Heart left ventricle (tissue), 16 donors: ENCODE measurements at regions not wholly inside any gene's neighbourhood (a gene's known extent, or its start where the extent isn't known, plus 50 kb on each side); places are given as distances from the start of the nearest gene placed in this dataset.
"Not testable (repeated sequence)": the region's sequence is repeated elsewhere in the genome, so short reads cannot be mapped to it uniquely, and the experiment has no call there.

Experiments
- ATAC-seq, 4 donors: fragments of 200-7000 bp; cut with Tn5 transposase; one replicate each; pipeline ENCODE4 v1.9.1; 2020 to 2022; ENCODE audit warnings: moderate library complexity in 4 of 4, mild to moderate bottlenecking in 3 of 4, moderate number of reproducible peaks in 1 of 4
- DNase-seq, 5 donors: peaks; one replicate each; pipeline ENCODE4 v3.0.0-alpha.2; 2020
- H3K27ac ChIP-seq, 12 donors: fragments of 200-600 bp; sonication (generic) in 4 of 12; one replicate each; pipeline versions ENCODE4 v1.5.0 to v1.8.0; 2016 to 2022; ENCODE audit warnings: mild to moderate bottlenecking in 2 of 12
- H3K27me3 ChIP-seq, 9 donors: fragments of 200-600 bp; sonication (generic) in 2 of 9; one replicate each; pipeline versions ENCODE4 v1.5.1 to v1.8.0; 2016 to 2022; ENCODE audit warnings: mild to moderate bottlenecking in 3 of 9
- H3K36me3 ChIP-seq, 9 donors: fragments of 200-600 bp; sonication (generic) in 2 of 9; one replicate each; pipeline versions ENCODE4 v1.5.0 to v1.8.0; 2018 to 2022; ENCODE audit warnings: mild to moderate bottlenecking in 2 of 9
- H3K4me1 ChIP-seq, 12 donors: fragments of 200-600 bp; sonication (generic) in 4 of 12; one replicate each; pipeline versions ENCODE4 v1.5.0 to v1.8.0; 2016 to 2022; ENCODE audit warnings: mild to moderate bottlenecking in 3 of 12
- H3K4me3 ChIP-seq, 12 donors: fragments of 200-600 bp; sonication (generic) in 4 of 12; one replicate each; pipeline versions ENCODE4 v1.5.0 to v1.8.0; 2017 to 2022; ENCODE audit warnings: mild to moderate bottlenecking in 9 of 12, moderate library complexity in 4 of 12
- H3K9me3 ChIP-seq, 12 donors: fragments of 200-600 bp; sonication (generic) in 4 of 12; one replicate each; pipeline versions ENCODE4 v1.5.0 to v1.8.0; 2016 to 2022; ENCODE audit warnings: mild to moderate bottlenecking in 1 of 12
- POLR2A ChIP-seq, 2 donors: fragments of 450-650 bp; IDR thresholded peaks; one replicate each; pipeline ENCODE4 v1.6.1; 2017; ENCODE audit warnings: antibody characterized with exemption in 2 of 2, mild to moderate bottlenecking in 2 of 2, moderate library complexity in 2 of 2
- WGBS, 4 donors: extraction: QIAGEN DNeasy Blood & Tissue Kit in 2 of 4; methylation state at CpG; one replicate each; pipeline versions ENCODE4 v1.1.5 to v1.1.7; 2013 to 2018; 5-methylcytosine and 5-hydroxymethylcytosine counted together
- intact Hi-C, 10 donors: fragments of 100-400 bp; cut with DNase I; formaldehyde crosslinking; loops; one replicate each; pipeline versions ENCODE4 v1.11.1 to v1.14.2; 2022
- TF ChIP-seq, protein P1 (sequence below), 12 donors: fragments of 200-600 bp; sonication (generic) in 4 of 12; IDR thresholded peaks; one replicate each; pipeline versions ENCODE4 v1.5.0 to v1.8.0; 2018 to 2022; ENCODE audit warnings: antibody characterized with exemption in 12 of 12, mild to moderate bottlenecking in 5 of 12
- donor health status: ischemic (EF 13 %, LVEDD 7.1; RV severe dilation, severe dysfunction).
- donor health status: healthy with polysubstance abuse.
- donor health status: DM: no; HTN: yes; CAD: no.
- donor health status: DM: no; HTN: no; CAD: no.
- donor health status: ischemic (EF 25% LVEDD 6.9; RV normal size, moderate dysfunction).
- donor health status: ischemic (EF 25% LVEDD 5.7; RV mildly dilated, moderate dysfunction).
- donor health status: healthy.
- donor health status: DM: yes; HTN: yes; CAD: no.
- donor health status: ischemic (EF 35%, LVEDD 5.7; RV mildly dilated, moderate dysfunction).
- donor health status: nonischemic (EF 11% LVEDD 7.7; RV severe dilation, severe dysfunction).
- donor health status: DM: yes; HTN: yes; CAD: no.
- donor health status: PGD.
- donor health status: ischemic (EF 29% LVEDD 5.4; RV normal size, mild dysfunction).
- donor health status: nonischemic (EF 23%, LVEDD 6.1; RV moderate dilation, normal function).

DNA sequence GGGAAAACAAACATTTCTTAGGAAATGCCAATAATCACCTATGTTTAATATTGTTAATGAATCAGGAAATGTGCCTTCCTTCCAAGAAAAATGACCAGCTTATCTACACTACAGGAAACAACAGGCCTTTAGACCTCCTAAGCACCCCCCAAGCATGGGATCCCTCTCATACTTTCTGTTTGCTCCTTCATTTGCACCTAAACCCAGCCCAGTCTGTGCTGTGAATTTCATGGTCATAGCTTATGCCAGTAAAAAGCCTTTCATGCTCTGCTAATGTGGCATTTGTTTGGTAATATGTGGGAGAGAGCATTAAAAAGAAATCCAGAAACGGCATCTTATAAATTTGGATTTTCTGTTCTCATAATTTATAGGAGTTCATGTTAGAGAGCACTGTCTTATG, 511.1 kb downstream of the EBF1 start:
- DNase-seq (no peak), ATAC-seq (no peak)
- TF ChIP-seq, protein P1, sequence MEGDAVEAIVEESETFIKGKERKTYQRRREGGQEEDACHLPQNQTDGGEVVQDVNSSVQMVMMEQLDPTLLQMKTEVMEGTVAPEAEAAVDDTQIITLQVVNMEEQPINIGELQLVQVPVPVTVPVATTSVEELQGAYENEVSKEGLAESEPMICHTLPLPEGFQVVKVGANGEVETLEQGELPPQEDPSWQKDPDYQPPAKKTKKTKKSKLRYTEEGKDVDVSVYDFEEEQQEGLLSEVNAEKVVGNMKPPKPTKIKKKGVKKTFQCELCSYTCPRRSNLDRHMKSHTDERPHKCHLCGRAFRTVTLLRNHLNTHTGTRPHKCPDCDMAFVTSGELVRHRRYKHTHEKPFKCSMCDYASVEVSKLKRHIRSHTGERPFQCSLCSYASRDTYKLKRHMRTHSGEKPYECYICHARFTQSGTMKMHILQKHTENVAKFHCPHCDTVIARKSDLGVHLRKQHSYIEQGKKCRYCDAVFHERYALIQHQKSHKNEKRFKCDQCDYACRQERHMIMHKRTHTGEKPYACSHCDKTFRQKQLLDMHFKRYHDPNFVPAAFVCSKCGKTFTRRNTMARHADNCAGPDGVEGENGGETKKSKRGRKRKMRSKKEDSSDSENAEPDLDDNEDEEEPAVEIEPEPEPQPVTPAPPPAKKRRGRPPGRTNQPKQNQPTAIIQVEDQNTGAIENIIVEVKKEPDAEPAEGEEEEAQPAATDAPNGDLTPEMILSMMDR (IDR thresholded peaks at IDR 0.05), result no peak
- no peak for TF ChIP-seq POLR2A (IDR thresholded peaks at IDR 0.05)
- H3K27ac ChIP-seq, result no peak overlapping the region
- WGBS, 4 donors, result 87 to 97% (median 91%) methylated on average over 1 of the region's 1 CpG
- peaks cover 0 to 26% (median 7%) of the 10 kb centered on the region in 12 donors for H3K4me1 ChIP-seq
- no peak overlapping the region for H3K4me3 ChIP-seq
- intact Hi-C loops, result no loop called here
- H3K36me3 ChIP-seq, result no peaks in the 10 kb centered on the region
- peaks cover 0 to 15% (median 2%) of the 10 kb centered on the region in 12 donors for H3K9me3 ChIP-seq
- H3K27me3 ChIP-seq, result no peaks in the 10 kb centered on the region

DNA sequence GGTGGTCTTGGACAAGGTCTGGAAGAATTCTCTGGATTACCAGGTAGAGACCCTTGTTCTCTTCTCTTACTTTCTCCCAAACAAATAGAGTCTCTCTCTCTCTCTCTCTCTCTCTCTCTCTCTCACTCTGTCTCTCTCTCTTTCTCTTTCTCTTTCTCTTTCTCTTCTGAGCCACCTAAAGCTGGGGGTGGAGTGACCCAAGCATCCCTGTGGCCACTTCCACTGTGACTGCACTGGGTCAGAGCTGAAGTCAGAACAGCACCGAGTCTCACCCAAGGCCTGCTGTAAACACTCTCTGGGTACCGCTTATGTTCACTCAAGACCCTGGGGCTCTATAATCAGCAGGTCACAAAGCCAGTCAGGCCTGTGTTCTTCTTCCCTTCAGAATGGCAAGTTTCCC, 513.7 kb downstream of the EBF1 start:
- Histone ChIP-seq H3K27ac (no peak overlapping the region), H3K36me3 (no peaks in the 10 kb centered on the region), H3K4me1 (peaks cover 0 to 17% (median 2%) of the 10 kb centered on the region in 12 donors), H3K4me3 (no peak overlapping the region), H3K9me3 (peaks cover 0 to 20% (median 2%) of the 10 kb centered on the region in 12 donors), H3K27me3 (no peaks in the 10 kb centered on the region)
- WGBS, 4 donors, result 93 to 100% (median 97%) methylated on average over 2 of the region's 2 CpGs
- ATAC-seq (no peak), DNase-seq (no peak)
- intact Hi-C loops, result no loop called here
- no peak for TF ChIP-seq POLR2A (IDR thresholded peaks at IDR 0.05)
- TF ChIP-seq, protein P1 (IDR thresholded peaks at IDR 0.05), result no peak

DNA sequence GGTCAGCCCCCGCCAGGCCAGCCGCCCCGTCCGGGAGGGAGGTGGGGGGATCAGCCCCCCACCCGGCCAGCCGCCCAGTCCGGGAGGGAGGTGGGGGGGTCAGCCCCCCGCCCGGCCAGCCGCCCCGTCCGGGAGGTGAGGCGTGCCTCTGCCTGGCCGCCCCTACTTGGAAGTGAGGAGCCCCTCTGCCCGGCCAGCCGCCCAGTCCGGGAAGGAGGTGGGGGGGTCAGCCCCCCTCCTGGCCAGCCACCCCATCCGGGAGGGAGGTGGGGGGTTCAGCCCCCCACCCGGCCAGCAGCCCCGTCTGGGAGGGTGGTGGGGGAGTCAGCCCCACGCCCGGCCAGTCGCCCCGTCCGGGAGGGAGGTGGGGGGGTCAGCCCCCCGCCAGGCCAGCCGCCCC, 517.0 kb downstream of the EBF1 start:
- H3K27ac ChIP-seq, intact Hi-C loops, H3K27me3 ChIP-seq, H3K4me1 ChIP-seq, ATAC-seq, H3K36me3 ChIP-seq, DNase-seq, H3K4me3 ChIP-seq: not testable (repeated sequence)
- H3K9me3 ChIP-seq, result peaks cover 0 to 54% (median 8%) of the 10 kb centered on the region in 12 donors
- WGBS, 4 donors, result 92 to 94% methylated on average over 24 to 27 of the region's 27 CpGs; no CpG with 5 or more reads in 2 of the 4 donors

DNA sequence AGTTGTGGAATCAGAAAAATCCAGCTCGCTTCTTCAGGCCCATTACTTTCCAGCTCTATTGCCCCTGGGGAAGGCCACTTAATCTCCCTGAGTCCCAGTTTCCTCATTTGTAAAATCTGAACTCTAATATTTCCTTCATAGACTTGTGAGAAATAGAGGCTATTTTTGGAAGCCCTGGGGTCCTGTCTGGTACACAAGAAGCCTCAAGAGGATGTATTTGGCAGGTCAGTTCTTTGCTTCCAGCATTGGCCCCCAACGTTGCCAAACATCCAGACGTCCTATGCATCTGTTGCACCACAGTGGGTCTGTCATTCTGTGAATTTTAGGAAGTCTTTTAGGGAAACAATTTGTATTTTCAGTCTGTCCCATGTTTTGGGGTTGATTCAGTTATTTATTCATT, 525.9 kb downstream of the EBF1 start:
- Histone ChIP-seq H3K27ac (no peak overlapping the region), H3K9me3 (peaks cover 0 to 24% (median 6%) of the 10 kb centered on the region in 12 donors), H3K4me1 (peaks cover 0 to 4% (median 0%) of the 10 kb centered on the region in 12 donors), H3K4me3 (no peak overlapping the region), H3K36me3 (no peaks in the 10 kb centered on the region), H3K27me3 (no peaks in the 10 kb centered on the region)
- intact Hi-C loops, result no loop called here
- ATAC-seq (no peak), DNase-seq (no peak)
- 46 to 58% (median 50%) methylated on average over 3 of the region's 3 CpGs for WGBS, 4 donors
- TF ChIP-seq POLR2A (IDR thresholded peaks at IDR 0.05), result no peak
- TF ChIP-seq, protein P1 (IDR thresholded peaks at IDR 0.05), result no peak

DNA sequence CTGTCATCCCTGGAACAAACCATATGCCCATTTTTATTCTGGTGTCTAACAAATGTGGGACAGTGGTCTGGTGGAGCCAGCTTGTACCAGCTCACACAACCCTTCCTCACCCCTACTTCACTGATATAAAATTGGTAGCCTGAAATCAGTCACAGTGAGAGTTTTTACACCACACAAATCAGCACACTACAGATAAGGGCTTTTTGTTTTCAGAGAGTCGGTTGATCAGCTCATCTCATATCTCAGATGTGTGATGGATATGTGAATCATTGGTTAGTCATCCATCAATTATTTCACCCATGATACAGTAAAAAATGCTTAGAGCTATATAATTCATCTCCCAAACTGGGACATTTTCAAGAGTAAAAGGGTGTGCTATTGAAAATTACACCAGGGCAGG, 529.2 kb downstream of the EBF1 start:
- DNase-seq, result no peak
- no peaks in the 10 kb centered on the region for H3K9me3 ChIP-seq
- no peak overlapping the region for H3K4me3 ChIP-seq
- intact Hi-C loops, result no loop called here
- H3K4me1 ChIP-seq, result peaks cover 0 to 4% (median 0%) of the 10 kb centered on the region in 12 donors
- H3K27ac ChIP-seq, result no peak overlapping the region
- 87 to 88% (median 87%) methylated on average over 1 of the region's 1 CpG for WGBS, 4 donors
- no peaks in the 10 kb centered on the region for H3K27me3 ChIP-seq
- TF ChIP-seq, protein P1 (IDR thresholded peaks at IDR 0.05), result no peak
- no peak for TF ChIP-seq POLR2A (IDR thresholded peaks at IDR 0.05)
- no peaks in the 10 kb centered on the region for H3K36me3 ChIP-seq
- no peak for ATAC-seq
